Panc1 (cell line): ENCODE measurements at regions not wholly inside any gene's neighbourhood (a gene's known extent, or its start where the extent isn't known, plus 50 kb on each side); places are given as distances from the start of the nearest gene placed in this dataset.

Source experiments
- CTCF ChIP-seq: fragments of 450-650 bp; IDR thresholded peaks from 2 replicates; pipeline ENCODE4 v1.5.1; 2017; ENCODE audit warnings: mild to moderate bottlenecking
- POLR2AphosphoS5 ChIP-seq: IDR thresholded peaks from 2 replicates; pipeline ENCODE4 v1.6.1; 2012; ENCODE audit warnings: mild to moderate bottlenecking, low read depth, low read length, moderate library complexity
- SIN3A ChIP-seq: IDR thresholded peaks from 2 replicates; pipeline ENCODE4 v1.6.1; 2012; ENCODE audit warnings: low read depth, mild to moderate bottlenecking, low read length, moderate library complexity, borderline replicate concordance; ENCODE audit not compliant: insufficient read depth
- TCF7L2 ChIP-seq: IDR thresholded peaks from 2 replicates; pipeline ENCODE4 v1.6.1; 2011; ENCODE audit warnings: mild to moderate bottlenecking, low read depth, low read length, inconsistent platforms
- TF ChIP-seq, protein P1 (sequence below), 2 experiments: IDR thresholded peaks; 2 replicates each; pipeline ENCODE4 v1.6.1; 2011 to 2012; ENCODE audit warnings: low read depth in 2 of 2, control low read depth in 1 of 2, low read length in 1 of 2, mild to moderate bottlenecking in 1 of 2, moderate library complexity in 1 of 2; ENCODE audit not compliant: insufficient read depth in 1 of 2

- TF ChIP-seq CTCF (no peak), TCF7L2 (no peak), SIN3A (no peak), POLR2AphosphoS5 (no peak)
- TF ChIP-seq, protein P1, sequence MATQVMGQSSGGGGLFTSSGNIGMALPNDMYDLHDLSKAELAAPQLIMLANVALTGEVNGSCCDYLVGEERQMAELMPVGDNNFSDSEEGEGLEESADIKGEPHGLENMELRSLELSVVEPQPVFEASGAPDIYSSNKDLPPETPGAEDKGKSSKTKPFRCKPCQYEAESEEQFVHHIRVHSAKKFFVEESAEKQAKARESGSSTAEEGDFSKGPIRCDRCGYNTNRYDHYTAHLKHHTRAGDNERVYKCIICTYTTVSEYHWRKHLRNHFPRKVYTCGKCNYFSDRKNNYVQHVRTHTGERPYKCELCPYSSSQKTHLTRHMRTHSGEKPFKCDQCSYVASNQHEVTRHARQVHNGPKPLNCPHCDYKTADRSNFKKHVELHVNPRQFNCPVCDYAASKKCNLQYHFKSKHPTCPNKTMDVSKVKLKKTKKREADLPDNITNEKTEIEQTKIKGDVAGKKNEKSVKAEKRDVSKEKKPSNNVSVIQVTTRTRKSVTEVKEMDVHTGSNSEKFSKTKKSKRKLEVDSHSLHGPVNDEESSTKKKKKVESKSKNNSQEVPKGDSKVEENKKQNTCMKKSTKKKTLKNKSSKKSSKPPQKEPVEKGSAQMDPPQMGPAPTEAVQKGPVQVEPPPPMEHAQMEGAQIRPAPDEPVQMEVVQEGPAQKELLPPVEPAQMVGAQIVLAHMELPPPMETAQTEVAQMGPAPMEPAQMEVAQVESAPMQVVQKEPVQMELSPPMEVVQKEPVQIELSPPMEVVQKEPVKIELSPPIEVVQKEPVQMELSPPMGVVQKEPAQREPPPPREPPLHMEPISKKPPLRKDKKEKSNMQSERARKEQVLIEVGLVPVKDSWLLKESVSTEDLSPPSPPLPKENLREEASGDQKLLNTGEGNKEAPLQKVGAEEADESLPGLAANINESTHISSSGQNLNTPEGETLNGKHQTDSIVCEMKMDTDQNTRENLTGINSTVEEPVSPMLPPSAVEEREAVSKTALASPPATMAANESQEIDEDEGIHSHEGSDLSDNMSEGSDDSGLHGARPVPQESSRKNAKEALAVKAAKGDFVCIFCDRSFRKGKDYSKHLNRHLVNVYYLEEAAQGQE (IDR thresholded peaks at IDR 0.05; ENCODE audit: insufficient read depth in 1 of 2, low read depth in 2 of 2, low read length in 1 of 2), result no peak
These were observed 116.5 kb downstream of the HS3ST3B1 start for GRCh38 chr17:14417336-14417735.
